ENCODE measurements at regions not wholly inside any gene's neighbourhood (a gene's known extent, or its start where the extent isn't known, plus 50 kb on each side); places are given as distances from the start of the nearest gene placed in this dataset.
"Not testable (repeated sequence)": the region's sequence is repeated elsewhere in the genome, so short reads cannot be mapped to it uniquely, and the experiment has no call there.

GRCh38 chr9:135306699-135307098 lies 172.9 kb upstream of the PPP1R26 start:
- H3K36me3 ChIP-seq, result no peaks in the 10 kb centered on the region
- no peak overlapping the region for H3K27ac ChIP-seq
- TF ChIP-seq CTCF (IDR thresholded peaks at IDR 0.05), result no peak
- no peak for TF ChIP-seq POLR2A (IDR thresholded peaks at IDR 0.05)
- DNase-seq, result no peak
- H3K4me1 ChIP-seq, result no peaks in the 10 kb centered on the region
- no peak overlapping the region for H3K4me3 ChIP-seq
- no peaks in the 10 kb centered on the region for H3K9me3 ChIP-seq
- no peaks in the 10 kb centered on the region for H3K27me3 ChIP-seq

GRCh38 chr9:135307300-135307699 lies 172.3 kb upstream of the PPP1R26 start:
- H3K4me1 ChIP-seq, result no peaks in the 10 kb centered on the region
- H3K27me3 ChIP-seq, result no peaks in the 10 kb centered on the region
- no peaks in the 10 kb centered on the region for H3K36me3 ChIP-seq
- no peak for TF ChIP-seq CTCF (IDR thresholded peaks at IDR 0.05)
- no peak for TF ChIP-seq POLR2A (IDR thresholded peaks at IDR 0.05)
- no peak overlapping the region for H3K27ac ChIP-seq
- H3K4me3 ChIP-seq, result no peak overlapping the region
- no peaks in the 10 kb centered on the region for H3K9me3 ChIP-seq
- DNase-seq, result no peak

- not testable (repeated sequence) for DNase-seq, H3K36me3 ChIP-seq, H3K27me3 ChIP-seq
These were observed 171.7 kb upstream of the PPP1R26 start for GRCh38 chr9:135307919-135308318.

GRCh38 chr9:135308821-135309762 lies 170.5 kb upstream of the PPP1R26 start:
- DNase-seq, result no peak
- no peak for TF ChIP-seq POLR2A (IDR thresholded peaks at IDR 0.05)
- TF ChIP-seq CTCF (IDR thresholded peaks at IDR 0.05), result no peak
- H3K4me1 ChIP-seq, result no peaks in the 10 kb centered on the region

More at GRCh38 chr9:135307919-135308318, 171.7 kb upstream of the PPP1R26 start:
- H3K4me1 ChIP-seq, H3K4me3 ChIP-seq, H3K27ac ChIP-seq, H3K9me3 ChIP-seq: not testable (repeated sequence)

GRCh38 chr9:135309763-135310125 lies 169.8 kb upstream of the PPP1R26 start:
- Histone ChIP-seq H3K4me1 (no peaks in the 10 kb centered on the region), H3K36me3 (no peaks in the 10 kb centered on the region), H3K27me3 (no peaks in the 10 kb centered on the region), H3K9me3 (no peaks in the 10 kb centered on the region), H3K4me3 (no peak overlapping the region), H3K27ac (no peak overlapping the region)
- DNase-seq, result no peak
- TF ChIP-seq POLR2A (IDR thresholded peaks at IDR 0.05) (no peak), CTCF (IDR thresholded peaks at IDR 0.05) (no peak)

More at GRCh38 chr9:135308821-135309762, 170.5 kb upstream of the PPP1R26 start:
- Histone ChIP-seq H3K36me3 (no peaks in the 10 kb centered on the region), H3K27ac (no peak overlapping the region), H3K9me3 (no peaks in the 10 kb centered on the region), H3K4me3 (no peak overlapping the region), H3K27me3 (no peaks in the 10 kb centered on the region)

- Histone ChIP-seq H3K4me1 (no peaks in the 10 kb centered on the region), H3K27ac (no peak overlapping the region), H3K9me3 (no peaks in the 10 kb centered on the region), H3K27me3 (no peaks in the 10 kb centered on the region), H3K4me3 (no peak overlapping the region), H3K36me3 (no peaks in the 10 kb centered on the region)
- TF ChIP-seq POLR2A (IDR thresholded peaks at IDR 0.05), result no peak
- no peak for TF ChIP-seq CTCF (IDR thresholded peaks at IDR 0.05)
- peak in 1 of 3 donors; percentile 47 for DNase-seq
These were observed 169.4 kb upstream of the PPP1R26 start for GRCh38 chr9:135310134-135310533.
